Stomach smooth muscle (tissue), 2 donors: ENCODE measurements at regions not wholly inside any gene's neighbourhood (a gene's known extent, or its start where the extent isn't known, plus 50 kb on each side); places are given as distances from the start of the nearest gene placed in this dataset.

Experiments used
- H3K27ac ChIP-seq: one replicate; pipeline ENCODE4 v1.7.0; 2013; ENCODE audit warnings: mild to moderate bottlenecking, low read length, inconsistent platforms
- H3K27me3 ChIP-seq, 2 donors: one replicate each; pipeline ENCODE4 v1.7.0; 2013; ENCODE audit warnings: low read length in 2 of 2; ENCODE audit not compliant: insufficient read depth in 2 of 2, control insufficient read depth in 1 of 2
- H3K36me3 ChIP-seq, 2 donors: one replicate each; pipeline ENCODE4 v1.7.0; 2013; ENCODE audit warnings: low read length in 2 of 2; ENCODE audit not compliant: control insufficient read depth in 2 of 2, insufficient read depth in 2 of 2
- H3K4me1 ChIP-seq: one replicate; pipeline ENCODE4 v1.7.0; 2013; ENCODE audit warnings: low read length; ENCODE audit not compliant: control insufficient read depth, insufficient read depth
- H3K4me3 ChIP-seq, 2 donors: one replicate each; pipeline ENCODE4 v1.7.0; 2013; ENCODE audit warnings: low read length in 2 of 2
- H3K9ac ChIP-seq, 2 donors: one replicate each; pipeline ENCODE4 v1.7.0; 2013; ENCODE audit warnings: low read length in 2 of 2, mild to moderate bottlenecking in 1 of 2
- H3K9me3 ChIP-seq, 2 donors: one replicate each; pipeline ENCODE4 v1.7.0; 2013; ENCODE audit warnings: low read length in 2 of 2; ENCODE audit not compliant: control insufficient read depth in 2 of 2
- donor health status: healthy.
- donor health status: Pancreatic carcinoma.

DNA sequence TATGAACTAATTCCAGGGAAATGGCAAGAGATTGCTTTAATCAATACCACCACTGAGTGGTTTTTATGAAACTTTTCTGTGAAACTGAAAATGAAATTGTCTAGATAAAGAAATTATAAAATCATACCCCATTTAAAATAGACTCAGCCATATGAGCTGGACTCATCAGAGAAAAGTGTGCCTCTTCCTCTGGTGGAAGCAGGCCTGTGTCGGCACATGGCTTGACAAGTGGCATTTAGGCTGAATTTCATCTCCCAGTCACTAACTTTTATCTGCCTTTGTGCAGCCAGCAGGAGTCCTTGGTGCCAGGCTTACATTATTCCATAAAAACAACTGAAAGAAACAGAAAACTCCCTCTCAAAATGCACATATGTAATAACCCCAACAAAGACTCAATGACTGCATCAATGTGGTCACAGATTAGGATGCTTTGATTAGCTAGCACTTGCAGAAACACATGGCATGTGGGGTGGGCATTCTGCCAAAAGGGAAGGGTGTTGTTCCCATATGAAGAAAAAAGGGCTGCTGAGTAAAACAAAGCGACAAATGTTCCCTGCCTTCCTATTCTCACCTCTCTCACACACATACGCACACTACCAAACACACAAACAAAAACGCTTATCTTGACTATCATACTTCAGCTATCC, 232.3 kb downstream of the PABPC4L start:
- no peak overlapping the region for H3K4me3 ChIP-seq
- no peak overlapping the region for H3K27ac ChIP-seq
- no peak overlapping the region for H3K9ac ChIP-seq
- H3K27me3 ChIP-seq = no peaks in the 10 kb centered on the region
- no peaks in the 10 kb centered on the region for H3K4me1 ChIP-seq
- no peaks in the 10 kb centered on the region for H3K9me3 ChIP-seq
- H3K36me3 ChIP-seq = no peaks in the 10 kb centered on the region

- no peaks in the 10 kb centered on the region for H3K36me3 ChIP-seq
- no peaks in the 10 kb centered on the region for H3K4me1 ChIP-seq
These were observed 233.4 kb downstream of the PABPC4L start for GRCh38 chr4:133968174-133968573.

GRCh38 chr4:133960975-133961374, 240.6 kb downstream of the PABPC4L start:
- Histone ChIP-seq H3K27ac (no peak overlapping the region), H3K9me3 (no peaks in the 10 kb centered on the region), H3K36me3 (no peaks in the 10 kb centered on the region), H3K27me3 (no peaks in the 10 kb centered on the region), H3K4me1 (no peaks in the 10 kb centered on the region), H3K9ac (no peak overlapping the region), H3K4me3 (no peak overlapping the region)

More at GRCh38 chr4:133968174-133968573, 233.4 kb downstream of the PABPC4L start:
- no peak overlapping the region for H3K4me3 ChIP-seq
- H3K9me3 ChIP-seq = no peaks in the 10 kb centered on the region
- no peak overlapping the region for H3K27ac ChIP-seq
- no peaks in the 10 kb centered on the region for H3K27me3 ChIP-seq
- no peak overlapping the region for H3K9ac ChIP-seq

GRCh38 chr4:133943081-133943480, 258.5 kb downstream of the PABPC4L start:
- Histone ChIP-seq H3K27ac (no peak overlapping the region), H3K36me3 (no peaks in the 10 kb centered on the region), H3K4me1 (no peaks in the 10 kb centered on the region), H3K27me3 (no peaks in the 10 kb centered on the region), H3K4me3 (no peak overlapping the region), H3K9ac (no peak overlapping the region), H3K9me3 (no peaks in the 10 kb centered on the region)

DNA sequence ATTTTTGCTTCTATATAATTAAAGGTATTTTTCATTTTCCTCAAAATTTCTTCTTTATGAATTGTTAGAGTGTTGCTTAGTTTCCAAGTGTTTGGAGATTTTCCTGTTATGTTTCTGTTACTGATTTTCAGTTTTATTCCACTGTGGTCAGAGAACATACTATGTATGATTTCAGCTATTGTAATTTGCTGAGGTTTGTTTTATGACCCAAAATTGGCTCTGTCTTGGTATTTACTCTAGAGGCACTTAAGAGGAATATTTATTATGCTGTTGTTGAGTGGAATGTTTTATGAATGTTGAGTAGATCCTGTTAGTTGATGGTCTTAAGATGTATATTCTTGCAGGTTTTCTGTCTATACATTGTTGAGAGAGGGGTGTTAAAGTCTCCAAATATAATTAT, 263.5 kb downstream of the PABPC4L start:
- H3K27ac ChIP-seq = no peak overlapping the region
- no peaks in the 10 kb centered on the region for H3K27me3 ChIP-seq
- no peaks in the 10 kb centered on the region for H3K36me3 ChIP-seq
- H3K9me3 ChIP-seq = no peaks in the 10 kb centered on the region
- no peak overlapping the region for H3K9ac ChIP-seq
- no peak overlapping the region for H3K4me3 ChIP-seq
- no peaks in the 10 kb centered on the region for H3K4me1 ChIP-seq

DNA sequence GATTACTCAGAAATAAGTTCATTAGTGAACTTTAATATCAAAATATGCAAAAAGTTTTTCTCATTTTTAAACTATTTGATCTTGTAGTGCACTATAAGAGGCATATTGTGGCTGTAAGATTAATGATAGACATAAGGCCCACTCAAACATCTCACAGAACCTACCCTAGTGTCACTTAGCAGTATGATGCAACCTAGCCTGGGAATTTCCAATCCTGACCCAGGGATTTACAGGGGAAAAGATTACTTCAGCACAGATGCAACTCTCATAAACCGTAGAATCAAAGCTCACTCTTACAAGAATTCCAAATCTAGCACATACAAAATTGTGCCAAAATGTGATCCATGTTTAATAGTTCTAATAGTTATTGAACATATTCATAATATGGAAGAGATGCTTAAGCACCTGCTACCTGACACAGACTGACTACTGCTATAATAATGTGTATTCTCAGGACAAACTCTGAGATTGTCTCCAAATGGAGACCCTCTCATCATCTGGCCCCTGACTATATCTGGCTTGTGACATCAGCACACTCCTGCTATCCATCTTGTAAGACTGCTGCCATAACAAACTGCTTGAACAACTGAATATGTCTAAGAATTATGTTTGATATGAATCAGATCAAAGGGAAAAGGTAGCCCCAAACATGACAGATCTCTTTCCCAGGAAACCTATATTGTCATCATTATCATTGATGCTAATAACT, 271.9 kb downstream of the PABPC4L start:
- H3K27me3 ChIP-seq = no peaks in the 10 kb centered on the region
- no peaks in the 10 kb centered on the region for H3K4me1 ChIP-seq
- no peaks in the 10 kb centered on the region for H3K9me3 ChIP-seq
- H3K4me3 ChIP-seq = no peak overlapping the region
- no peak overlapping the region for H3K9ac ChIP-seq
- H3K36me3 ChIP-seq = no peaks in the 10 kb centered on the region
- H3K27ac ChIP-seq = no peak overlapping the region

GRCh38 chr4:133921280-133922195, 280.1 kb downstream of the PABPC4L start:
- H3K27ac ChIP-seq = no peak overlapping the region
- no peaks in the 10 kb centered on the region for H3K9me3 ChIP-seq
- H3K4me3 ChIP-seq = no peak overlapping the region
- no peaks in the 10 kb centered on the region for H3K27me3 ChIP-seq
- H3K36me3 ChIP-seq = no peaks in the 10 kb centered on the region
- H3K4me1 ChIP-seq = no peaks in the 10 kb centered on the region
- no peak overlapping the region for H3K9ac ChIP-seq

DNA sequence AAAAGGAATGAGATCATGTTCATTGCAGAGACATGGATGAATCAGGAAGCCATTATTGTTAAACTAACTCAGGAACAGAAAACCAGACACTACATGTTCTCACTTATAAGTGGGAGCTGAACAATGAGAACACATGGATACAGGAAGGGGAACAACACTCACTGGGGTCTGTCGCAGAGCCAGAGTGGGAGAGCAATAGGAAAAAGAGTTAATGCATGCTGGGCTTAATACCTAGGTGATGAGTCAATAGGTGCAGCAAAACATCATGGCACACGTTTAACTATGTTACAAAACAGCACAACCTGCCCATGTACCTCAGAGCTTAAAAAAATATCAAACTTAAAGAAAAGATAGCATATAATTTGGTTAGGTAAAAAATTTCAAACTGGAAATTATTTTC, 281.4 kb downstream of the PABPC4L start:
- Histone ChIP-seq H3K27ac (no peak overlapping the region), H3K9me3 (no peaks in the 10 kb centered on the region)

DNA sequence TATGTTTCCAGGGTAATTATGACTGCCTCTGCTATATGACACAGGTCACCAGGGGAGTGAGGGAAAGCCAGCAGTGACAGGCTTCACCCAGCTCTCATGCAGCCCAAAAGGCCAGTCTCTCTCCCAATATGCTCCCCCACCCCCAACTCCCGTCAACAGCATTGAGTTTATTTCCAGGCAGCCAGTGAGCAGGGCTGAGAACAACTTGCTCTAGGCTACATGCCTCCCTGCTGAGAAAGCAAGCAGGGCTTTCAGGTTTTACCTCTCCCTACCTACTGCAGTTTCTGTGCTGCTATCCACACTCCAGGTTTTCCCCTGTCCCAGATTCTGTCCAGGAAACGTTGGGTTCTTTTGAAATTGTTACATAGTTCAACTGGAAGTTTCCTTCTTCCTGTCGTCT, 291.4 kb downstream of the PABPC4L start:
- Histone ChIP-seq H3K9ac (no peak overlapping the region), H3K36me3 (no peaks in the 10 kb centered on the region), H3K27me3 (no peaks in the 10 kb centered on the region), H3K4me3 (no peak overlapping the region), H3K9me3 (no peaks in the 10 kb centered on the region), H3K27ac (no peak overlapping the region), H3K4me1 (no peaks in the 10 kb centered on the region)

More for the DNA sequence above, 281.4 kb downstream of the PABPC4L start:
- Histone ChIP-seq H3K4me1 (no peaks in the 10 kb centered on the region), H3K36me3 (no peaks in the 10 kb centered on the region), H3K27me3 (no peaks in the 10 kb centered on the region), H3K4me3 (no peak overlapping the region), H3K9ac (no peak overlapping the region)

DNA sequence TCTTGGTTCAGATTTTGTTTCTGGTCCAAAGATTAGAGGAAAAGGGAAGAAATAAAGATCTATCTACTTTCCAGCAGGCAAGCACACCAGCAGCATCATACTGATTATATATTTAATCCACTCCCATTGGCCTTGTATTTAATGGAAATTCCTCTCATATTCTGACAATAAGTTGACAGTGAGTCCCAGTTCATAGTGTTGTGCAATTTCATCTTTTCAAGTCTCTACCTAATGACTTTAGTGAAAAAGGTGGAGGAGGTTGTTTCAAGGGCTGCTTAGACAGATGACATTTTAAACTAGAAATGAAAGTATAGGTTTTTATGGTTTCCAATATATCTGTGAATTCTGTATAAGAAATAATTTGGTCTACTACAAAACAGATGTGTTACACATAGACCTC, 298.6 kb downstream of the PABPC4L start:
- Histone ChIP-seq H3K9ac (no peak overlapping the region), H3K36me3 (no peaks in the 10 kb centered on the region), H3K4me3 (no peak overlapping the region), H3K27me3 (no peaks in the 10 kb centered on the region), H3K27ac (no peak overlapping the region), H3K4me1 (no peaks in the 10 kb centered on the region), H3K9me3 (no peaks in the 10 kb centered on the region)
